ENCODE measurements at regions not wholly inside any gene's neighbourhood (a gene's known extent, or its start where the extent isn't known, plus 50 kb on each side); places are given as distances from the start of the nearest gene placed in this dataset.
A peak's percentile ranks its signal among the peaks of the same experiment; 100 is the strongest.

DNA sequence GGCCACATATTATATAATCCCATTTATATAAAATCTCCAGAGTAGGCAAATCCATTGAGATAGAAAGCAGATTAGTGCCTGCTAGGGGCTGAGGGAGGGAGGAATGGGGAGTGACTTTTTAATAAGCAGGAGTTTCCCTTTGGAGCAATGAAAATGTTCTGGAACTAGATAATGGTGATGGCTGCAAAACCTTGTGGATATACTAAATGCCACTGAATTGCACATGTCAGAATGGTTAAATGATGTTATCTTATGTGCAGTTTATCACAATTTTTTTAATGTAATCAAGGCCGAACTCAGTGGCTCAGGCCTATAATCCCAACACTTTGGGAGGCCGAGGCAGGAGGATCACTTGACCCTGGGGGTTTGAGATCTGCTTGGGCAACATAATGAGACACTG lies 145.5 kb upstream of the AUTS2 start:
- H3K27me3 ChIP-seq = no peaks in the 10 kb centered on the region
- DNase-seq = no peak
- intact Hi-C loops (cut with DNase I) = no loop called here
- no peaks in the 10 kb centered on the region for H3K36me3 ChIP-seq
- H3K27ac ChIP-seq = no peak overlapping the region
- TF ChIP-seq EP300 (IDR thresholded peaks at IDR 0.05) (no peak), POLR2A (IDR thresholded peaks at IDR 0.05) (no peak)
- TF ChIP-seq, protein P1, sequence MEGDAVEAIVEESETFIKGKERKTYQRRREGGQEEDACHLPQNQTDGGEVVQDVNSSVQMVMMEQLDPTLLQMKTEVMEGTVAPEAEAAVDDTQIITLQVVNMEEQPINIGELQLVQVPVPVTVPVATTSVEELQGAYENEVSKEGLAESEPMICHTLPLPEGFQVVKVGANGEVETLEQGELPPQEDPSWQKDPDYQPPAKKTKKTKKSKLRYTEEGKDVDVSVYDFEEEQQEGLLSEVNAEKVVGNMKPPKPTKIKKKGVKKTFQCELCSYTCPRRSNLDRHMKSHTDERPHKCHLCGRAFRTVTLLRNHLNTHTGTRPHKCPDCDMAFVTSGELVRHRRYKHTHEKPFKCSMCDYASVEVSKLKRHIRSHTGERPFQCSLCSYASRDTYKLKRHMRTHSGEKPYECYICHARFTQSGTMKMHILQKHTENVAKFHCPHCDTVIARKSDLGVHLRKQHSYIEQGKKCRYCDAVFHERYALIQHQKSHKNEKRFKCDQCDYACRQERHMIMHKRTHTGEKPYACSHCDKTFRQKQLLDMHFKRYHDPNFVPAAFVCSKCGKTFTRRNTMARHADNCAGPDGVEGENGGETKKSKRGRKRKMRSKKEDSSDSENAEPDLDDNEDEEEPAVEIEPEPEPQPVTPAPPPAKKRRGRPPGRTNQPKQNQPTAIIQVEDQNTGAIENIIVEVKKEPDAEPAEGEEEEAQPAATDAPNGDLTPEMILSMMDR (IDR thresholded peaks at IDR 0.05) = no peak
- H3K9me3 ChIP-seq = no peaks in the 10 kb centered on the region
- no peaks in the 10 kb centered on the region for H3K4me1 ChIP-seq (ENCODE audit: insufficient read depth)
- WGBS, 3 donors = 95 to 97% (median 95%) methylated on average over 2 of the region's 2 CpGs
- no peak overlapping the region for H3K4me3 ChIP-seq

GRCh38 chr7:69457595-69458504 lies 140.4 kb upstream of the AUTS2 start:
- H3K27me3 ChIP-seq = no peaks in the 10 kb centered on the region
- WGBS, 3 donors = 14 to 21% (median 18%) methylated on average over 9 of the region's 9 CpGs
- TF ChIP-seq, protein P1 (IDR thresholded peaks at IDR 0.05) = no peak
- no peak for TF ChIP-seq POLR2A (IDR thresholded peaks at IDR 0.05)
- no peak for TF ChIP-seq EP300 (IDR thresholded peaks at IDR 0.05)
- no peak overlapping the region for H3K4me3 ChIP-seq
- no peaks in the 10 kb centered on the region for H3K36me3 ChIP-seq
- H3K27ac ChIP-seq = no peak overlapping the region
- DNase-seq = peak in 1 of 5 donors; percentile 21
- intact Hi-C loops (cut with DNase I) = no loop called here
- H3K9me3 ChIP-seq = no peaks in the 10 kb centered on the region
- H3K4me1 ChIP-seq (ENCODE audit: insufficient read depth) = no peaks in the 10 kb centered on the region

DNA sequence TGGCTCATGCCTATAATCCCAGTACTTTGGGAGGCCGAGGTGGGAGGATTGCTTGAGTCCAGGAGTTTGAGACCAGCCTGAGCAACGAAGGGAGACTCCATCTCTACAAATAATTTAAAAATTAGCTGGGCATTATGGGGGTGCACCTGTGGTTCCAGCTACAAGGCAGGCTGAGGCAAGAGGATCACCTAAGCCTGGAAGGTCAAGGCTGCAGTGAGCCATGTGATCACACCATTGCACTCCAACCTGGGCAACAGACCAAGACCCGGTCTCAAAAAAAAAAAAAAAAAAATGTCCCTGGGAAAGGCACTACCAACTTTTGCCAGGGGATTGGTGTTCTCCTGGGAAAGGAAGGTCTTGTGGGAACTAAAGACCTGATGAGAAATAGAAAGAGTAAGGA lies 134.2 kb upstream of the AUTS2 start:
- Histone ChIP-seq H3K4me3 (no peak overlapping the region), H3K9me3 (no peaks in the 10 kb centered on the region), H3K27ac (no peak overlapping the region), H3K36me3 (no peaks in the 10 kb centered on the region), H3K27me3 (no peaks in the 10 kb centered on the region), H3K4me1 (ENCODE audit: insufficient read depth) (no peaks in the 10 kb centered on the region)
- TF ChIP-seq EP300 (IDR thresholded peaks at IDR 0.05) (no peak), POLR2A (IDR thresholded peaks at IDR 0.05) (no peak)
- TF ChIP-seq, protein P1 (IDR thresholded peaks at IDR 0.05) = no peak
- DNase-seq = no peak
- intact Hi-C loops (cut with DNase I) = no loop called here
- 86 to 90% (median 88%) methylated on average over 3 of the region's 3 CpGs for WGBS, 3 donors

- H3K9me3 ChIP-seq = no peaks in the 10 kb centered on the region
- WGBS, 3 donors = 84 to 93% (median 92%) methylated on average over 1 of the region's 1 CpG
- intact Hi-C loops (cut with DNase I) = no loop called here
Measured at GRCh38 chr7:69465262-69465661, 133.0 kb upstream of the AUTS2 start.

More at GRCh38 chr7:69465262-69465661, 133.0 kb upstream of the AUTS2 start:
- Histone ChIP-seq H3K4me3 (no peak overlapping the region), H3K36me3 (no peaks in the 10 kb centered on the region), H3K27ac (no peak overlapping the region), H3K4me1 (ENCODE audit: insufficient read depth) (no peaks in the 10 kb centered on the region), H3K27me3 (no peaks in the 10 kb centered on the region)
- no peak for DNase-seq
- TF ChIP-seq EP300 (IDR thresholded peaks at IDR 0.05) (no peak), POLR2A (IDR thresholded peaks at IDR 0.05) (no peak)
- TF ChIP-seq, protein P1 (IDR thresholded peaks at IDR 0.05) = no peak

Measured in ovary (tissue), 7 donors.